ENCODE measurements at regions not wholly inside any gene's neighbourhood (a gene's known extent, or its start where the extent isn't known, plus 50 kb on each side); places are given as distances from the start of the nearest gene placed in this dataset.

- no peak for DNase-seq
Observed at GRCh38 chr10:2124135-2124534, 386.8 kb upstream of the ADARB2 start.

GRCh38 chr10:2122431-2123124 lies 385.3 kb upstream of the ADARB2 start:
- DNase-seq, result no peak

DNA sequence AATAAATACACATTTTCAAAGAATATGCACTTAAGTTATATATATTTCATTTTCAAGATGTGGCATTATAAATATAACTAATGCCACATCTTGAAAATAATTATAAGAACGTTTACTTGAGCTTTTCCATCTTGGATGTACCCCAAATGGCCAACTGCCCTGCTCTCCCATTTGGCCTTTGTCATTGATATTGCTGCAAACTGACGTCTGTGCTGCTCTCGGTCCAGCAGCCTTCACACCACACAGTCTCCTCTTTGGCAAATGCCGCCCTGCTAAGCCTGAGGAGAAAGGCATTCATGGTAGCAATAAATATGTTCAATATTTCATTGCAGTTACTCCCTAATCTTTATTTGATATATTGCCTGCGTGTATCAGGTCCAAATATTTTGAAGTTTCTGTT lies 384.6 kb upstream of the ADARB2 start:
- no peak for DNase-seq

- no peak for DNase-seq
Observed at GRCh38 chr10:2121315-2121714, 384.0 kb upstream of the ADARB2 start.

DNA sequence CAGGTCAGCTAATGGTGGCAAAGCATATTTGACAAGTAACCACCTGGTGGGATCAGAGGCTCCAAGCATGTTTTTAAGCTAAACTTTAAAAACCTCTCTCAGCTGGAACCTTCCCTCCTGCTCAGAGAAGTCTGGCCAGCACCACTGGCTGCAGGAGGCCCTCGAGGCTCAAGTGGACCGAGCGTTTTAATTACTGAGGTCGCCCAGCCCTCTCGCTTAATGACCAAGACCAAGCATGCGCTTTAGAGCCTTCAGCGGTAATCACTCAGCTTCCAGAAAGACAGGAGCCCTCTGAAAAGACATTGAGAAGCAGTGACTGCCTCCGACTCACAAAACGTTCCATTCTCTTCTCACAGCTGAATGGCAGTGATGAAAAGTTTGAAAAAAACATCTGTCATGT lies 383.4 kb upstream of the ADARB2 start:
- no peak for DNase-seq

GRCh38 chr10:2119316-2119715 lies 382.0 kb upstream of the ADARB2 start:
- DNase-seq, result no peak

DNA sequence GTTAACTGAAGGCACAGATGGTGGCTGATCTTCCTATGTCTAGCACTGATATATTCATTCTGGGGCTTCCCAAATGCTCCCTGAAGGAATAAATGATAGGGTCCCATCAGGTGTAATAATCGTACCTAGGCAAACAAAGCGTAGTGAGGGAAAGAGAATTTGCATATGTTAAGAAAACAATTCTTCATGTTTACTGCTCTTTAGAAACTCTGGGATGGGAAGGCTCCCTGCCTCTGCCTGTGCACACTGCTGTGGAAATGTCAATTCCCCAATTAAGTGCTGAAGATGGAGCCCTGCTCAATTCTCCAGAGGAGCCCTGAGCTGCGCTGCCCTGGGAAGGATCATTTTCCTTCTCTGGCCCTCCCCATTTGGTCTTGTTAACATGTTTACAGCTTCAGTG lies 380.9 kb upstream of the ADARB2 start:
- DNase-seq, result no peak

DNA sequence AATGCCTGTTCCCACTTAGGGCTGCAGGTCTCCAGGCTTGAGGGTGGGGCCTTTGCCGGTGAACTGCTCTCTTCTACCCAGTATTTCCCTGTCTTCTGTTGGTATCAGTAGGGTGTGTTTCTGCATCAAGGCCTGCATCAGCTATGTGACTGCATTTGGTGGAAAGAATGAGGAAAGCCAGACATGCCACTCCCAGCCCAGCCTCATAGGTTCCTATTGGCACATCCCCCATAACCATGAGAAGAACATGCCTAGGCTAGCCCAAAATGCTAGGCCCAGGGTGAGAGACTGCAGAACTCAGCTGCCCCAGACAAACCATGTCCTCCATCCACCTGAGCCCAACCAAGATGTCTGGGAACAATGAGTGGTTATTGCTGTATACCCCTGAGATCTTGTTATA lies 380.3 kb upstream of the ADARB2 start:
- no peak for DNase-seq

- no peak for DNase-seq
Observed at GRCh38 chr10:2111965-2112364, 374.6 kb upstream of the ADARB2 start.

DNA sequence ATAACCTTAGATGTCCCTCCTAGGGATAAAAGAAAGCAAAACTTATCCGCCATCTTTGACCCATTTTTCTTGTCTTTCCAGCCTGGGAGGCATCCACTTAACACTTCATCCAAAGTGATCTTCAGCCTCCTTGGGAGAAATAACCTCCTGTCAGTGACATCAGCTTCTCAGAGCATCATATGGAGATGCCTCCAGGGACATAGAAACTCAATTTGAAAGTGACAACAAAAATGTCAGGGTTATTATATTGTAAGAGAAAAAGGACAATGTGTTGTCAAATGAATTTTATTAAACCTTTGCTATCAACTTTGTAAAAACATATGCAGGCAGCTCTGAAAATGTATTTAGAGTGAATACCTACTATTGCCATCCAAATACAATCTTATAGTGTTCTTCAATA lies 371.2 kb upstream of the ADARB2 start:
- no peak for DNase-seq

GRCh38 chr10:2106641-2107040 lies 369.3 kb upstream of the ADARB2 start:
- no peak for DNase-seq

GRCh38 chr10:2099321-2099720 lies 362.0 kb upstream of the ADARB2 start:
- no peak for DNase-seq

DNA sequence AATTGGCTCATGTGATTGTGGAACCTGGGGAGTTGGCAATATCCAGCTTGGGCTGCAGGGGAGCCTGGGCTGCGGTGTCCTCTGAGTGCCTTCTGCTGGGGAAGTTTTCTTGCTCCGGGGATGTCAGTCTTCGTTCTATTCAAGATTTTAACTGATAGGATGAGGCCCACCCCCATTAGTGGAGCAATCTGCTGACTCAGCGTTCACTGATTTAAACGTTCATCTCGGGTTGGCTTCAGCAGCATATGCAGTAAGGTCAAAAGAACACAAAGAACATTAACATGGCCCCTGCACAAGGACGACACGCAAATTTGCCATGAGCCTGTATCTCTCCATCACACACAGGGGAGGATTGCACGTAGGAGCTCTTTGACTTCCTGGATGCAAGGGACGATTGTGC lies 360.6 kb upstream of the ADARB2 start:
- DNase-seq, result no peak

GRCh38 chr10:2094171-2094570 lies 356.8 kb upstream of the ADARB2 start:
- DNase-seq, result no peak

DNA sequence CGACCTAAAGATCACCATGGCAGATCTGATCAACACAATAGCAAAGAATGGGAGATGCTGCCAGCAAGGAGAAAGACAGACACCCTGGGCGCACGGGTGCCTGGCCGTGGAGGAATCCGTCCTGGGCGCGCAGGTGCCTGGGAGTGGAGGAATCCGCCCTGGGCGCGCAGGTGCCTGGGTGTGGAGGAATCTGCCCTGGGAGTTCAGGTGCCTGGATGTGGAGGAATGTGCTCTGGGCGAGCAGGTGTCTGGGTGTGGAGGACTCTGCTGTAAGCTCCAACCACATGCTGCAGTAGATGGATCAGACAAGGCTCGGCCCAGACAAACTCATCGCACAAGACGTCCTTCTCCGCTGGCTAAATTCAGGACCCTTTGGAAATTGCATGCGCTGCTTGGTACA lies 346.3 kb upstream of the ADARB2 start:
- DNase-seq, result no peak

- no peak for DNase-seq
Observed at GRCh38 chr10:2081501-2081900, 344.2 kb upstream of the ADARB2 start.

GRCh38 chr10:2079603-2080078 lies 342.3 kb upstream of the ADARB2 start:
- no peak for DNase-seq

DNA sequence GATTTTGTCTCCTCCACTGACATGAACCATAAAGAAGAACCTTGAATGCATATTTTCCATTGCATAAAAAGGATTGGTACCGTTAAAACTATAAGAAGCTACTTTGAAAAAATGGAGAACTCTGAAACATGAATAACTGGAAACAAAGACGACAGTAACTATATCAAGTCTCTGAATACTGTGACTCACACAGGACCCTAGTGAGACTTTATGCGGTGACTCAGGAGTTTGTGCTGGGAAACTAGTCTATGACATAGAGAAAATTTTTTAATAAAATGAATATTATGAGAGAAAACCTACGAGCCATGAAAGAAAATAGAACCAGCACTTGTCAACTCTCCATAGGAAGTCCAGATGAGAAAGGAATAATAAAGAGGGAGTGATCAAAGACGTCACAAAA lies 339.9 kb upstream of the ADARB2 start:
- DNase-seq, result no peak

GRCh38 chr10:2076528-2076927 lies 339.2 kb upstream of the ADARB2 start:
- DNase-seq, result no peak

DNA sequence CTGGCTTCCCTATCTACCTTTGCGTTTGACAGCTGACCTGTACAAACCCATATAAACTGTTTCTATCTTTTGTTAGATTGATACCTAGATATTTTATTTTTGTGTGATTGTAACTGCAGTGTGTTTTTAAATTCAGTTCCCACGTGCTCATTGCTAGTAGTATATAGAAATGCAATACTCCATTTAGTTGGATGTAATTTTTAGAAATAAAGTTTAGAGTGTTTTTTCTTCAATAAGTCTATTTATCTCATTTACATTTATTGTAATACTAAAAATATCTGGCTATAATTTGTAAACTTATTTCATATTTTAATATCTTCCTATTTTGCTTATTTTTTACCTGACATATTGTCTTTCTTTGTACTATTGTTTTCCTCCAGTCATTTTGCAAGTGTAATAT lies 329.7 kb upstream of the ADARB2 start:
- no peak for DNase-seq

DNA sequence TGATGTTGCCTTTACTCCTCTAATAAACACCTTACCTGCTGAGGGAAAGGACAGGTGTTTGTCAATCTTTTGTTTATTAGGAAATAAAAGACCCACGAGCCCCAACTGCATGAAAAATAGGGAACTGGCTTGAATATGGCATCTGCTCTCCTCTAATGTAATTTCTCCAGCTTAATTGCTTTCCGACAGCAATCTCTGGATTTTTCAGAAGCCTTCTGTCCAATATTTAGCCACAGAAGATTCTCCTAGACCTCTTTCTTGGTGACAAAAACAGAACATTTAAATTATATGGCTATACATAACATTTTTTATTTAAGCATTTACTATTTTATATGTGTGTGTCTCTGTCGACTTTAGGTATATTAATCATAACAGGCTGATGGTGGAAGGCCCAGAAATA lies 317.4 kb upstream of the ADARB2 start:
- DNase-seq, result no peak

DNA sequence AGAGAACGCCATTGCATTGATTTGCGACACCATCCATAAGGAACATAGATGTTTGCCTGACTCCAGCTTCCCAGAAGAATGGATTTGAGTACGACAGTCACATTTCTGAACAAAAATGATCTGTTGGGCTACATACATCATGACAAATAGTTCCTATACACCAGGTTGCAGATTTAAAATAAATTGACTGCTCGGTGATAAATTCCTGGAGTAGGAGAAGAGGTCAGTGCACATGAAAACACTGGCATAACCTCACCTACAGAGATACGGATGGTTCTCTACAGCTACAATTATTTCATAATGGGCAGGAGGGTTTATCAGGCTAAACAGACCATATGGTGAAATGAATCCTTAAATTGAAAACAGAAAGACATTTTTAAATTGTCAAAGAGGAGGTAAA lies 316.5 kb upstream of the ADARB2 start:
- no peak for DNase-seq

GRCh38 chr10:2051108-2051507 lies 313.8 kb upstream of the ADARB2 start:
- no peak for DNase-seq

DNA sequence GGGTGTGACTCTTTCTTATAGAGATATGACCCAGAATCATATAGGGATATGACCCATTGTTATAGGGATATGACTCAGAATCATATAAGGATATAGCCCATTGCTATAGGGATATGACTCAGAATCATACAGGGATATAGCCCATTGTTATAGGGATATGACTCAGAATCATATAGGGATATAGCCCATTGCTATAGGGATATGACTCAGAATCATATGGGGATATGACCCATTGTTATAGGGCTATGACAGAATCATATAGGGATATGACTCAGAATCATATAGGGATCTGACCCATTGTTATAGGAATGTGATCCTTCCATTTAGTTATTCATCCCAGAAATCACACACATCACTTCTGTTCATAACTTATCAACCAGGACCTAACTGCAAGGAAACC lies 312.2 kb upstream of the ADARB2 start:
- no peak for DNase-seq

- DNase-seq, result no peak
Observed at GRCh38 chr10:2048337-2048973, 311.1 kb upstream of the ADARB2 start.

All from activated effector memory CD4-positive, alpha-beta T cell treated with Interleukin-2 at 50 U/mL for 16 hours (primary cell).